Stomach (tissue), 8 donors: ENCODE measurements at regions not wholly inside any gene's neighbourhood (a gene's known extent, or its start where the extent isn't known, plus 50 kb on each side); places are given as distances from the start of the nearest gene placed in this dataset.

Experiments used
- DNase-seq, 2 donors: peaks; one replicate each; pipeline versions ENCODE4 v3.0.0 to v3.0.0-alpha.2; 2013 to 2019
- H3K27ac ChIP-seq, 5 donors: fragments of 200-600 bp in 4 of 5; sonication (generic) in 4 of 5; one replicate each; pipeline ENCODE4 v1.5.1; 2013 to 2019; ENCODE audit warnings: mild to moderate bottlenecking in 1 of 5, moderate library complexity in 1 of 5
- H3K27me3 ChIP-seq, 3 donors: fragments of 200-600 bp; sonication (generic); one replicate each; pipeline ENCODE4 v1.5.1; 2017 to 2019; ENCODE audit warnings: mixed run types in 1 of 3
- H3K36me3 ChIP-seq, 4 donors: fragments of 200-600 bp; sonication (generic); 1 replicate in 3 of 4; 2 replicates in 1 of 4; pipeline ENCODE4 v1.5.1; 2016 to 2019
- H3K4me1 ChIP-seq, 4 donors: fragments of 200-600 bp; sonication (generic); one replicate each; pipeline ENCODE4 v1.5.1; 2016 to 2019
- H3K4me3 ChIP-seq, 4 donors: fragments of 200-600 bp; sonication (generic) in 3 of 4; one replicate each; pipeline ENCODE4 v1.5.1; 2016 to 2019; ENCODE audit warnings: mild to moderate bottlenecking in 1 of 4
- H3K9me3 ChIP-seq, 4 donors: fragments of 200-600 bp; sonication (generic); one replicate each; pipeline ENCODE4 v1.5.1; 2016 to 2019
- EP300 ChIP-seq: sonication (generic); formaldehyde crosslinking; IDR thresholded peaks from one replicate; pipeline ENCODE4 v1.6.1; 2017; ENCODE audit warnings: antibody characterized with exemption
- POLR2A ChIP-seq, 4 donors: fragments of 450-650 bp; IDR thresholded peaks; one replicate each; pipeline ENCODE4 v1.6.1; 2016; ENCODE audit warnings: antibody characterized with exemption in 4 of 4, control low read depth in 2 of 4, mild to moderate bottlenecking in 1 of 4, moderate library complexity in 1 of 4
- POLR2AphosphoS5 ChIP-seq, 3 donors: sonication (generic); formaldehyde crosslinking; IDR thresholded peaks; one replicate each; pipeline ENCODE4 v1.6.1; 2016; ENCODE audit warnings: antibody characterized with exemption in 3 of 3
- WGBS, 5 donors: extraction: QIAGEN DNeasy Blood & Tissue Kit in 3 of 5; methylation state at CpG; one replicate each; pipeline versions ENCODE4 v1.1.5 to v1.1.7; 2013 to 2018; 5-methylcytosine and 5-hydroxymethylcytosine counted together
- intact Hi-C: fragments of 100-400 bp; cut with DNase I; formaldehyde crosslinking; loops from one replicate; pipeline ENCODE4 v1.15.1; 2023; ENCODE audit warnings: low total_unique reads
- TF ChIP-seq, protein P1 (sequence below), 7 experiments: fragments of 450-650 bp in 4 of 7; fragments of 200-600 bp in 3 of 7; sonication (generic) in 3 of 7; IDR thresholded peaks; one replicate each; pipeline ENCODE4 v1.5.1; 2016 to 2019; ENCODE audit warnings: antibody characterized with exemption in 7 of 7, control low read depth in 2 of 7, mild to moderate bottlenecking in 1 of 7
- donor health status: healthy with polysubstance abuse.
- donor health status: Bipolar disorder and iron deficiency.
- donor health status: healthy.

DNA sequence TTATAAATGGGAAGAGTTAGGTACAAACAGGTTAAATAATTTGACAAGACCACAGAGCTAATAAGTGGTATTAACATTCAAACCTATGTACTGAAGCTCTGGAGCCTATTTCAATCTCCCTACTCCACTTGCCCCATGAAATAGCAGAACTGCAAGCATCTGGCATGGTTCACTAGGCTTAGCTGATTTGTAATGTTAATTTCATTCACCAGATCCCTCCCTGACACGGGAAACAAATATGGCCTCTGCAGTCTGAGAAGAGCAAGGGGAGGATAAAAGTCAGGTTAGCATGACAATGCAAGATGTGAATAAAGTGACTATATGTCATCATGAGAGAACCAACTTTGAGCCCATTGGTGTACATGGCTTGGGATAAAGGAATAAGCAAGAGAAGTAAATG is 428.8 kb downstream of the BRINP1 start:
- Histone ChIP-seq H3K9me3 (no peaks in the 10 kb centered on the region), H3K27ac (no peak overlapping the region), H3K27me3 (no peaks in the 10 kb centered on the region), H3K4me3 (no peak overlapping the region), H3K4me1 (no peaks in the 10 kb centered on the region), H3K36me3 (no peaks in the 10 kb centered on the region)
- DNase-seq: no peak
- intact Hi-C loops: no loop called here
- WGBS, 5 donors: 22 to 43% (median 38%) methylated on average over 1 of the region's 1 CpG
- TF ChIP-seq EP300 (no peak), POLR2AphosphoS5 (IDR thresholded peaks at IDR 0.05) (no peak), POLR2A (IDR thresholded peaks at IDR 0.05) (no peak)
- TF ChIP-seq, protein P1, sequence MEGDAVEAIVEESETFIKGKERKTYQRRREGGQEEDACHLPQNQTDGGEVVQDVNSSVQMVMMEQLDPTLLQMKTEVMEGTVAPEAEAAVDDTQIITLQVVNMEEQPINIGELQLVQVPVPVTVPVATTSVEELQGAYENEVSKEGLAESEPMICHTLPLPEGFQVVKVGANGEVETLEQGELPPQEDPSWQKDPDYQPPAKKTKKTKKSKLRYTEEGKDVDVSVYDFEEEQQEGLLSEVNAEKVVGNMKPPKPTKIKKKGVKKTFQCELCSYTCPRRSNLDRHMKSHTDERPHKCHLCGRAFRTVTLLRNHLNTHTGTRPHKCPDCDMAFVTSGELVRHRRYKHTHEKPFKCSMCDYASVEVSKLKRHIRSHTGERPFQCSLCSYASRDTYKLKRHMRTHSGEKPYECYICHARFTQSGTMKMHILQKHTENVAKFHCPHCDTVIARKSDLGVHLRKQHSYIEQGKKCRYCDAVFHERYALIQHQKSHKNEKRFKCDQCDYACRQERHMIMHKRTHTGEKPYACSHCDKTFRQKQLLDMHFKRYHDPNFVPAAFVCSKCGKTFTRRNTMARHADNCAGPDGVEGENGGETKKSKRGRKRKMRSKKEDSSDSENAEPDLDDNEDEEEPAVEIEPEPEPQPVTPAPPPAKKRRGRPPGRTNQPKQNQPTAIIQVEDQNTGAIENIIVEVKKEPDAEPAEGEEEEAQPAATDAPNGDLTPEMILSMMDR (IDR thresholded peaks at IDR 0.05): no peak

DNA sequence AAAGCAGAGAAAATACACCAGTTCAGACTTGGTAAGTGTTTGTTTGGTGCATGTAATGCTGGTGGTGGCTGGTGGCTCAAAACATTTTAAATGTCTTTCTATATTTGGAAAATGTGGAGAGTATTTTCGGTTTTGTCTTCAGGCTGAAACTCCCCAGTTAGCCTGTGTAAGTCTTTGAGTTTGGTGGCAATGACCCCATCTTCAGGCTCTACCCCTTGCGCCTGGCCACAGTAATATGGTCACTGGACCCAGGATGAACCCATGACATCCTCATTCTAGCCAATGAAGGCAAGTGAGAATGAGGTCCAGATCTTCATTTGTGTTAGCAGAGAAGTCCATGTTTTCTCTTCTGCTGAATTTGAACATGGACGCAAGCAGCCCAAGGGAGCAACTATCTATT is 422.6 kb downstream of the BRINP1 start:
- H3K4me1 ChIP-seq: no peaks in the 10 kb centered on the region
- 75 to 89% (median 83%) methylated on average over 3 of the region's 3 CpGs for WGBS, 5 donors
- no peaks in the 10 kb centered on the region for H3K9me3 ChIP-seq
- H3K4me3 ChIP-seq: no peak overlapping the region
- intact Hi-C loops: no loop called here
- no peak for DNase-seq
- no peak overlapping the region for H3K27ac ChIP-seq
- TF ChIP-seq, protein P1 (IDR thresholded peaks at IDR 0.05): no peak
- TF ChIP-seq POLR2A (IDR thresholded peaks at IDR 0.05) (no peak), EP300 (no peak), POLR2AphosphoS5 (IDR thresholded peaks at IDR 0.05) (no peak)
- H3K27me3 ChIP-seq: no peaks in the 10 kb centered on the region
- no peaks in the 10 kb centered on the region for H3K36me3 ChIP-seq

DNA sequence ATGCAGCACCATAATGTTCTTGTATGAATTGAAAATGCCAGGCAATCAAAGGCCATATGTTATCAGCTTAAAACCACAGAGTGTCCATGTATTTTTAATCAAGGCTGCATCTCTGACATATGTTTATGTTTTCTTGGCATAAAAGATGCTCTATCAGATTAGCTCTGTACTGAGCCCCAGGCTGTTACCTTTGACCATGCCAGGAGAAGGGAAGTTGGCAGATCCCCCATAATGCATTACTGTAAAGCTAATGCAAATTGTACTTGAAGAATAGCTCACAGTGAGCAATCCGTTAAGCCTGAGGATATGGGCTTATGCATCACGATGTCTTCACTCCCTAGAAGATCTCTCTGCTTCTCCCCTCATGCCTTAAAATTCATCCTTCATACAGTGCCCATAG is 414.4 kb downstream of the BRINP1 start:
- DNase-seq: no peak
- intact Hi-C loops: no loop called here
- 73 to 85% (median 80%) methylated on average over 2 of the region's 2 CpGs for WGBS, 5 donors

DNA sequence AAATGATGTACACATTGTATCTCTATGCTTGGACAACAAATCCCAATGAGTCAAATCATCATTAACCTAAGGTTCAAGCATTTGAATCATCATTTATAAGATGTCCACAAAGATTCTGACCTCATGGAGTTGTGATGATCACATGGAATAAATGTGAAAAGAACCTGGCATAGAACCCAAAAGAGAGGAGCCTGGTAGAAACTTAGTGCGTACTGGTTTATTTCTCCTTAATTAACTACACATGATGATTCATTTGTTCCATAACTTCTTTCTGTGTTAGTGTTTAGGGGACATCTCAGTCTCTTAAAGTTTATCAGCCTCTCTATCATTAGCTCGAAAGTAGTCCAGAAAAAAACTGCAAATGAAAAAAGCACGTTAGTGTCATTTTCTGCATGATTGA is 411.6 kb downstream of the BRINP1 start:
- no peak for DNase-seq
- H3K9me3 ChIP-seq: no peaks in the 10 kb centered on the region
- no peaks in the 10 kb centered on the region for H3K36me3 ChIP-seq
- no peak overlapping the region for H3K4me3 ChIP-seq
- TF ChIP-seq POLR2A (IDR thresholded peaks at IDR 0.05): no peak
- H3K27ac ChIP-seq: no peak overlapping the region
- H3K27me3 ChIP-seq: no peaks in the 10 kb centered on the region
- intact Hi-C loops: no loop called here
- 68 to 89% (median 77%) methylated on average over 3 of the region's 3 CpGs for WGBS, 5 donors
- no peaks in the 10 kb centered on the region for H3K4me1 ChIP-seq

More for the DNA sequence above, 414.4 kb downstream of the BRINP1 start:
- no peak for TF ChIP-seq EP300
- TF ChIP-seq, protein P1 (IDR thresholded peaks at IDR 0.05): no peak
- no peak for TF ChIP-seq POLR2AphosphoS5 (IDR thresholded peaks at IDR 0.05)
- no peak for TF ChIP-seq POLR2A (IDR thresholded peaks at IDR 0.05)
- H3K36me3 ChIP-seq: no peaks in the 10 kb centered on the region
- H3K27me3 ChIP-seq: no peaks in the 10 kb centered on the region
- no peak overlapping the region for H3K4me3 ChIP-seq
- H3K27ac ChIP-seq: no peak overlapping the region
- H3K4me1 ChIP-seq: no peaks in the 10 kb centered on the region
- H3K9me3 ChIP-seq: no peaks in the 10 kb centered on the region

DNA sequence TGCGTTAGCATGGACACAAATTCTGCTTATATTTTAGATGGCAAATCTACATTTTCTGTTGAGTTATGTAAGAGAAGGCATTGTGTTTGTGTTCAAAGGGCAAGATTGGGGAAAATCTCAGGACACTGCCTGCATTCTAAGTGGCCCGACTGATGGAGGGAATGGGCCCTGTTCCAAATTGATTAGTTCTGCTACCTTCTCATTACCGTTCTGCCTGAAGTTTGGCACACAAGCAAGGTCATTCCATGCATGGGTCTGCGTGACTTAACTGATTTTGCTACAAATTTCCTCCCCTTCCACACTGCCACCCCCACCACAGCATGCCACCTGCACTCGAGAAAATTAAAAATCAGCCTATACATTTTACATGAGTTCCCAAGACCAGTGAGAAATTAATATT is 409.9 kb downstream of the BRINP1 start:
- no peaks in the 10 kb centered on the region for H3K27me3 ChIP-seq
- DNase-seq: no peak
- TF ChIP-seq, protein P1 (IDR thresholded peaks at IDR 0.05): no peak
- TF ChIP-seq POLR2AphosphoS5 (IDR thresholded peaks at IDR 0.05) (no peak), EP300 (no peak), POLR2A (IDR thresholded peaks at IDR 0.05) (no peak)
- H3K4me3 ChIP-seq: no peak overlapping the region
- H3K4me1 ChIP-seq: no peaks in the 10 kb centered on the region
- no peaks in the 10 kb centered on the region for H3K9me3 ChIP-seq
- H3K27ac ChIP-seq: no peak overlapping the region
- no peaks in the 10 kb centered on the region for H3K36me3 ChIP-seq
- WGBS, 5 donors: 68 to 83% (median 79%) methylated on average over 5 of the region's 5 CpGs
- intact Hi-C loops: no loop called here
